HEK293 (cell line): ENCODE measurements at regions not wholly inside any gene's neighbourhood (a gene's known extent, or its start where the extent isn't known, plus 50 kb on each side); places are given as distances from the start of the nearest gene placed in this dataset.

Experiments used
- CTCF ChIA-PET: fragments of 350-600 bp; formaldehyde crosslinking; extraction: SDS; loops from one replicate; lab custom pipeline; 2021; ENCODE audit warnings: antibody characterized with exemption; lab: Yijun Ruan, JAX
- POLR2A ChIA-PET: fragments of 300-600 bp; formaldehyde crosslinking; extraction: SDS; loops from one replicate; lab custom pipeline; 2020; ENCODE audit warnings: antibody characterized with exemption, inconsistent platforms; lab: Yijun Ruan, JAX
- H3K27ac ChIP-seq: fragments of 200-500 bp; sonication (Bioruptor generic); 2 replicates; pipeline ENCODE4 v1.5.1; 2014; ENCODE audit warnings: low read depth, low read length, control low read depth, inconsistent platforms; ENCODE audit errors: extremely low read depth
- H3K36me3 ChIP-seq, 2 experiments: fragments of 200-500 bp in 1 of 2; sonication (Bioruptor generic) in 1 of 2; 1 replicate in 1 of 2; 2 replicates in 1 of 2; pipeline ENCODE4 v1.5.1; 2014 to 2017; ENCODE audit warnings: inconsistent platforms in 2 of 2, low read length in 2 of 2; ENCODE audit not compliant: control insufficient read depth in 2 of 2, insufficient read depth in 1 of 2
- H3K4me1 ChIP-seq: fragments of 200-500 bp; sonication (Bioruptor generic); 2 replicates; pipeline ENCODE4 v1.5.1; 2014; ENCODE audit warnings: mild to moderate bottlenecking, low read length, inconsistent platforms; ENCODE audit not compliant: control insufficient read depth, insufficient read depth
- H3K4me3 ChIP-seq: 2 replicates; pipeline ENCODE4 v1.5.1; 2011; ENCODE audit warnings: low read depth, mild to moderate bottlenecking, control low read depth, low read length, moderate library complexity
- H3K9me3 ChIP-seq: fragments of 200-500 bp; sonication (Bioruptor generic); 2 replicates; pipeline ENCODE4 v1.5.1; 2014; ENCODE audit warnings: low read depth, low read length, inconsistent platforms; ENCODE audit not compliant: control insufficient read depth, insufficient read depth
- EGR2 ChIP-seq: fragments of 450-650 bp; formaldehyde crosslinking; IDR thresholded peaks from 2 replicates; pipeline ENCODE4 v1.5.1; 2016; ENCODE audit warnings: low read depth, missing biosample characterization, missing genetic modification characterization
- GLI2 ChIP-seq: fragments of 450-650 bp; formaldehyde crosslinking; IDR thresholded peaks from 2 replicates; pipeline ENCODE4; 2017; ENCODE audit warnings: missing biosample characterization, missing genetic modification characterization, low read depth, borderline replicate concordance
- KLF9 ChIP-seq: fragments of 450-650 bp; formaldehyde crosslinking; IDR thresholded peaks from 2 replicates; pipeline ENCODE4 v1.5.1; 2016; ENCODE audit warnings: missing biosample characterization, missing genetic modification characterization, low read depth
- SALL2 ChIP-seq: fragments of 450-650 bp; formaldehyde crosslinking; IDR thresholded peaks from 2 replicates; pipeline ENCODE4 v1.5.0; 2017; ENCODE audit warnings: missing biosample characterization, mild to moderate bottlenecking, missing genetic modification characterization, borderline replicate concordance
- SCRT1 ChIP-seq: fragments of 450-650 bp; formaldehyde crosslinking; IDR thresholded peaks from 2 replicates; pipeline ENCODE4 v1.5.1; 2016; ENCODE audit warnings: missing biosample characterization, missing genetic modification characterization, borderline replicate concordance
- ZFP3 ChIP-seq: fragments of 450-650 bp; formaldehyde crosslinking; IDR thresholded peaks from 2 replicates; pipeline ENCODE4 v1.5.1; 2016; ENCODE audit warnings: low read depth, missing biosample characterization, missing genetic modification characterization
- ZNF155 ChIP-seq: fragments of 450-650 bp; formaldehyde crosslinking; IDR thresholded peaks from 2 replicates; pipeline ENCODE4 v1.5.1; 2016; ENCODE audit warnings: missing biosample characterization, missing genetic modification characterization
- ZNF157 ChIP-seq: fragments of 450-650 bp; formaldehyde crosslinking; IDR thresholded peaks from 2 replicates; pipeline ENCODE4 v1.5.1; 2016; ENCODE audit warnings: missing biosample characterization, missing genetic modification characterization
- ZNF19 ChIP-seq: fragments of 450-650 bp; formaldehyde crosslinking; IDR thresholded peaks from 2 replicates; pipeline ENCODE4; 2016; ENCODE audit warnings: missing biosample characterization, missing genetic modification characterization, low read depth
- ZNF24 ChIP-seq: fragments of 450-650 bp; formaldehyde crosslinking; IDR thresholded peaks from 2 replicates; pipeline ENCODE4 v1.5.1; 2016; ENCODE audit warnings: missing biosample characterization, missing genetic modification characterization
- ZNF366 ChIP-seq: fragments of 450-650 bp; formaldehyde crosslinking; conservative IDR thresholded peaks from 2 replicates; pipeline ENCODE4 v1.5.1; 2016; ENCODE audit warnings: missing biosample characterization, missing genetic modification characterization
- ZNF391 ChIP-seq: fragments of 450-650 bp; formaldehyde crosslinking; IDR thresholded peaks from 2 replicates; pipeline ENCODE4 v1.5.1; 2016; ENCODE audit warnings: low read depth, missing biosample characterization, missing genetic modification characterization, borderline replicate concordance
- ZNF433 ChIP-seq: fragments of 450-650 bp; formaldehyde crosslinking; IDR thresholded peaks from 2 replicates; pipeline ENCODE4 v1.5.1; 2016; ENCODE audit warnings: missing biosample characterization, missing genetic modification characterization, low read depth
- ZNF548 ChIP-seq: fragments of 450-650 bp; formaldehyde crosslinking; IDR thresholded peaks from 2 replicates; pipeline ENCODE4 v1.5.1; 2016; ENCODE audit warnings: missing biosample characterization, missing genetic modification characterization
- ZNF623 ChIP-seq: fragments of 450-650 bp; formaldehyde crosslinking; IDR thresholded peaks from 2 replicates; pipeline ENCODE4 v1.5.1; 2016; ENCODE audit warnings: missing biosample characterization, missing genetic modification characterization
- ZNF670 ChIP-seq: fragments of 450-650 bp; formaldehyde crosslinking; IDR thresholded peaks from 2 replicates; pipeline ENCODE4 v1.5.1; 2016; ENCODE audit warnings: missing biosample characterization, missing genetic modification characterization, low read depth
- ZSCAN16 ChIP-seq: fragments of 450-650 bp; formaldehyde crosslinking; IDR thresholded peaks from 2 replicates; pipeline ENCODE4 v1.5.1; 2016; ENCODE audit warnings: missing biosample characterization, missing genetic modification characterization
- TF ChIP-seq, protein P1 (sequence below): fragments of 450-650 bp; formaldehyde crosslinking; IDR thresholded peaks from 2 replicates; pipeline ENCODE4 v1.5.1; 2017; ENCODE audit warnings: missing biosample characterization, missing genetic modification characterization
- TF ChIP-seq, protein P2 (sequence below): fragments of 450-650 bp; formaldehyde crosslinking; IDR thresholded peaks from 2 replicates; pipeline ENCODE4 v1.5.1; 2017; ENCODE audit warnings: missing biosample characterization, missing genetic modification characterization

DNA sequence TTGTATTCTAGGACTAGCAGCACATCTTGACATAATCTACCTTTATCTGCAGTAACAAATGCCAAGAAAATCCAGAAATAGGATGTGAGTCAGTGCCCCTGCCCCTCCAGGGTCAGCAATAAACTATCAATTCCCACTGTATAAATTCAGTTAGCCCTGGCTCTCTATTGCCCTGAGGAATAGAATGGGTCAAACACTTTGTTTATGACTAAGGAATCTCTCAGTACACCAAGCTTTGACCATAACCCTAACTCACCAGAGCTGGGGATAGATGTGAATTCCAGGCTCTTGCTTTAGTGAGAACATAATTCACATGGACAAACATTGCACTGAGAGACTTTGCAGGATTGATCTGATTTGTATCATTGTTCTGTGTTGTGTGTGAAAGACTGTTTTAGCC lies 82.3 kb downstream of the CXXC4 start:
- POLR2A ChIA-PET, result no interaction called here
- H3K27ac ChIP-seq, result no peak overlapping the region
- no peaks in the 10 kb centered on the region for H3K9me3 ChIP-seq
- no peaks in the 10 kb centered on the region for H3K36me3 ChIP-seq
- H3K4me1 ChIP-seq, result no peaks in the 10 kb centered on the region
- CTCF ChIA-PET, result no interaction called here
- no peak overlapping the region for H3K4me3 ChIP-seq
- TF ChIP-seq ZNF24 (tag by site-specific recombination) (no peak), ZNF155 (tag by site-specific recombination) (no peak), ZNF548 (tag by site-specific recombination) (no peak), ZFP3 (tag by site-specific recombination) (no peak), KLF9 (tag by site-specific recombination) (no peak), GLI2 (tag by site-specific recombination) (no peak), ZNF623 (no peak), ZNF670 (tag by site-specific recombination) (no peak), ZNF433 (tag by site-specific recombination) (no peak)
- TF ChIP-seq, protein P1, sequence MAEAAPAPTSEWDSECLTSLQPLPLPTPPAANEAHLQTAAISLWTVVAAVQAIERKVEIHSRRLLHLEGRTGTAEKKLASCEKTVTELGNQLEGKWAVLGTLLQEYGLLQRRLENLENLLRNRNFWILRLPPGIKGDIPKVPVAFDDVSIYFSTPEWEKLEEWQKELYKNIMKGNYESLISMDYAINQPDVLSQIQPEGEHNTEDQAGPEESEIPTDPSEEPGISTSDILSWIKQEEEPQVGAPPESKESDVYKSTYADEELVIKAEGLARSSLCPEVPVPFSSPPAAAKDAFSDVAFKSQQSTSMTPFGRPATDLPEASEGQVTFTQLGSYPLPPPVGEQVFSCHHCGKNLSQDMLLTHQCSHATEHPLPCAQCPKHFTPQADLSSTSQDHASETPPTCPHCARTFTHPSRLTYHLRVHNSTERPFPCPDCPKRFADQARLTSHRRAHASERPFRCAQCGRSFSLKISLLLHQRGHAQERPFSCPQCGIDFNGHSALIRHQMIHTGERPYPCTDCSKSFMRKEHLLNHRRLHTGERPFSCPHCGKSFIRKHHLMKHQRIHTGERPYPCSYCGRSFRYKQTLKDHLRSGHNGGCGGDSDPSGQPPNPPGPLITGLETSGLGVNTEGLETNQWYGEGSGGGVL, result no peak

DNA sequence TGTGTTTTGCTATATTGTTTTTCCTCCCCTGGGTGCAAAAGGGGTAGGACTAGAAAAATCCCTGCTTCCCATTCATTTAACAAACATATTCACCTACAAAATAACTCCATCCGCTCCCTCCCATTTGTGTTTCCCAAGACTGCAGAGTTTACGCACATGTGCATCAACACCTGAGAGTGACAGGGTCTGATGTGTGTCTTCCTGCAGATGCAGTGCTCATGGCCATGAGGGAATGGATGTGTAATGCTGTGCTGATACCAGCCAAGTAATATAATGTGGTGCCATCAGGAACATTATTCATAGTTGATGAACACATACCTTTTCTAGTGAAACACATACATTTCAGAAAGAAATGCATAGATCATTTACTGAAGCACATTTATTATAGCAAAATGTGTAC lies 83.2 kb downstream of the CXXC4 start:
- Histone ChIP-seq H3K4me1 (no peaks in the 10 kb centered on the region), H3K36me3 (no peaks in the 10 kb centered on the region), H3K4me3 (no peak overlapping the region), H3K9me3 (no peaks in the 10 kb centered on the region), H3K27ac (no peak overlapping the region)
- ChIA-PET CTCF (no interaction called here), POLR2A (no interaction called here)
- TF ChIP-seq ZNF366 (tag by site-specific recombination), result no peak

DNA sequence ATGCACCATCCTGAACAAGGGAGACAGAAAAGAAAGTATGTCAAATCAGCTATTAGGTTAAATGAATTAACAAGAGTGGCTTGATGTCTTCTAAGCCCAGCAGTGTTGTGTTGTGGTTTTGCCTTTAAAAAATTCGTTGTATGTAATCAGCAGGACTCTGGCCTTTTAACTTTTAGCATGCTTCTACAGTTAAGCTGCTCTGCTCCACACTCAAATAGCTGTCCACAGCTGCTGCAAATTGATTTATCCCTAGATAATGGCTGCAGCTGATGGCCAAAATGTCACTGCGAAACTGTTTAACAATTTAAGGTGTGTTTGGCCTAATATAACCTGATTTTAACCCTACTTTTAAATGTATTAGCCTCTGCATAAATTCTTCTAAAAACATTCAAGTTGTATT lies 85.8 kb downstream of the CXXC4 start:
- ChIA-PET POLR2A (no interaction called here), CTCF (no interaction called here)
- TF ChIP-seq ZNF19 (tag by site-specific recombination) (no peak), ZNF157 (no peak), SCRT1 (tag by site-specific recombination) (no peak), ZNF391 (tag by site-specific recombination) (no peak)
- TF ChIP-seq, protein P2, sequence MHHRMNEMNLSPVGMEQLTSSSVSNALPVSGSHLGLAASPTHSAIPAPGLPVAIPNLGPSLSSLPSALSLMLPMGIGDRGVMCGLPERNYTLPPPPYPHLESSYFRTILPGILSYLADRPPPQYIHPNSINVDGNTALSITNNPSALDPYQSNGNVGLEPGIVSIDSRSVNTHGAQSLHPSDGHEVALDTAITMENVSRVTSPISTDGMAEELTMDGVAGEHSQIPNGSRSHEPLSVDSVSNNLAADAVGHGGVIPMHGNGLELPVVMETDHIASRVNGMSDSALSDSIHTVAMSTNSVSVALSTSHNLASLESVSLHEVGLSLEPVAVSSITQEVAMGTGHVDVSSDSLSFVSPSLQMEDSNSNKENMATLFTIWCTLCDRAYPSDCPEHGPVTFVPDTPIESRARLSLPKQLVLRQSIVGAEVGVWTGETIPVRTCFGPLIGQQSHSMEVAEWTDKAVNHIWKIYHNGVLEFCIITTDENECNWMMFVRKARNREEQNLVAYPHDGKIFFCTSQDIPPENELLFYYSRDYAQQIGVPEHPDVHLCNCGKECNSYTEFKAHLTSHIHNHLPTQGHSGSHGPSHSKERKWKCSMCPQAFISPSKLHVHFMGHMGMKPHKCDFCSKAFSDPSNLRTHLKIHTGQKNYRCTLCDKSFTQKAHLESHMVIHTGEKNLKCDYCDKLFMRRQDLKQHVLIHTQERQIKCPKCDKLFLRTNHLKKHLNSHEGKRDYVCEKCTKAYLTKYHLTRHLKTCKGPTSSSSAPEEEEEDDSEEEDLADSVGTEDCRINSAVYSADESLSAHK (tag by site-specific recombination), result no peak
- no peak overlapping the region for H3K27ac ChIP-seq
- H3K9me3 ChIP-seq, result no peaks in the 10 kb centered on the region
- no peaks in the 10 kb centered on the region for H3K36me3 ChIP-seq
- no peak overlapping the region for H3K4me3 ChIP-seq
- H3K4me1 ChIP-seq, result no peaks in the 10 kb centered on the region

DNA sequence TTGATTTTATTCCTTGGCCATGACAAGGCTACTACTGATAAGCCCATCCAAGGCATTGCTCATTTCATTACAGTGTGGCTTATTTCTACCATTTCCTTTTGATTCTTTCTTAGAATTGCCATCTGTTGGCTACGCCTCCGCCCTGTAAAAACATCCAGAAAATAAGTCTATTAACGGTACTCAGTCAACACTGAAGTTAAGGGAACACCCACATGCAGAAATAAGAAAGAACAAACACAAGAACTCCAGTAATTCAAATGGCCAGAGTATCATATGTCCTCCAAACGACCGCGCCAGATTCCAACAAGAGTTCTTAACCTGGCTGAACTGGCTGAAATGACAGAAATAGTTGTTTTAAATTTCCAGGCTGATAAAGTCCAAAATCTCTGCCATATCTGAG lies 90.3 kb downstream of the CXXC4 start:
- H3K9me3 ChIP-seq, result no peaks in the 10 kb centered on the region
- TF ChIP-seq SALL2 (tag by site-specific recombination) (no peak), ZSCAN16 (peak; percentile 74; the same call in 1 of the 2 replicates), EGR2 (tag by site-specific recombination) (0 out of 2 replicates have a peak, but pooled peaks have one; percentile 15)
- CTCF ChIA-PET, result no interaction called here
- H3K4me3 ChIP-seq, result no peak overlapping the region
- no peaks in the 10 kb centered on the region for H3K36me3 ChIP-seq
- H3K4me1 ChIP-seq, result no peaks in the 10 kb centered on the region
- POLR2A ChIA-PET, result no interaction called here
- no peak overlapping the region for H3K27ac ChIP-seq
